Cardiac muscle cell (in vitro differentiated cells and primary cell): ENCODE measurements at regions not wholly inside any gene's neighbourhood (a gene's known extent, or its start where the extent isn't known, plus 50 kb on each side); places are given as distances from the start of the nearest gene placed in this dataset.

Source experiments
- DNase-seq, 2 donors: peaks; one replicate each; pipeline versions ENCODE4 v3.0.0 to v3.0.0-alpha.2; 2010 to 2017; ENCODE audit warnings: low read depth in 1 of 2, low spot score in 1 of 2
- H3K27ac ChIP-seq: fragments of 200-600 bp; sonication (generic); 2 replicates; pipeline ENCODE4 v1.5.1; 2016
- H3K27me3 ChIP-seq: fragments of 200-600 bp; sonication (generic); 2 replicates; pipeline ENCODE4 v1.6.0; 2016; ENCODE audit warnings: control low read depth
- H3K36me3 ChIP-seq: fragments of 200-600 bp; sonication (generic); 2 replicates; pipeline ENCODE4 v1.5.1; 2016; ENCODE audit warnings: control low read depth
- H3K4me1 ChIP-seq: fragments of 200-600 bp; sonication (generic); 2 replicates; pipeline ENCODE4 v1.8.1; 2017; ENCODE audit warnings: low read depth, mild to moderate bottlenecking, mixed run types
- H3K4me3 ChIP-seq: fragments of 200-600 bp; sonication (generic); 2 replicates; pipeline ENCODE4 v1.5.1; 2016; ENCODE audit warnings: mild to moderate bottlenecking
- H3K9me3 ChIP-seq: fragments of 200-600 bp; sonication (generic); 2 replicates; pipeline ENCODE4 v1.5.1; 2017; ENCODE audit warnings: low read depth, mild to moderate bottlenecking, control low read depth
- TF ChIP-seq, protein P1 (sequence below): IDR thresholded peaks from 2 replicates; pipeline ENCODE4 v1.5.1; 2012; ENCODE audit warnings: low read depth, mild to moderate bottlenecking, low read length

- no peaks in the 10 kb centered on the region for H3K9me3 ChIP-seq
- no peak overlapping the region for H3K27ac ChIP-seq
- DNase-seq = no peak
- no peaks in the 10 kb centered on the region for H3K4me1 ChIP-seq
- no peaks in the 10 kb centered on the region for H3K27me3 ChIP-seq
- no peak overlapping the region for H3K4me3 ChIP-seq
- TF ChIP-seq, protein P1, sequence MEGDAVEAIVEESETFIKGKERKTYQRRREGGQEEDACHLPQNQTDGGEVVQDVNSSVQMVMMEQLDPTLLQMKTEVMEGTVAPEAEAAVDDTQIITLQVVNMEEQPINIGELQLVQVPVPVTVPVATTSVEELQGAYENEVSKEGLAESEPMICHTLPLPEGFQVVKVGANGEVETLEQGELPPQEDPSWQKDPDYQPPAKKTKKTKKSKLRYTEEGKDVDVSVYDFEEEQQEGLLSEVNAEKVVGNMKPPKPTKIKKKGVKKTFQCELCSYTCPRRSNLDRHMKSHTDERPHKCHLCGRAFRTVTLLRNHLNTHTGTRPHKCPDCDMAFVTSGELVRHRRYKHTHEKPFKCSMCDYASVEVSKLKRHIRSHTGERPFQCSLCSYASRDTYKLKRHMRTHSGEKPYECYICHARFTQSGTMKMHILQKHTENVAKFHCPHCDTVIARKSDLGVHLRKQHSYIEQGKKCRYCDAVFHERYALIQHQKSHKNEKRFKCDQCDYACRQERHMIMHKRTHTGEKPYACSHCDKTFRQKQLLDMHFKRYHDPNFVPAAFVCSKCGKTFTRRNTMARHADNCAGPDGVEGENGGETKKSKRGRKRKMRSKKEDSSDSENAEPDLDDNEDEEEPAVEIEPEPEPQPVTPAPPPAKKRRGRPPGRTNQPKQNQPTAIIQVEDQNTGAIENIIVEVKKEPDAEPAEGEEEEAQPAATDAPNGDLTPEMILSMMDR = no peak
- no peaks in the 10 kb centered on the region for H3K36me3 ChIP-seq
These were observed 118.1 kb upstream of the FNDC3A start for GRCh38 chr13:48857576-48857975.

- peak in 1 of 2 donors; percentile 9 for DNase-seq
- Histone ChIP-seq H3K27me3 (no peaks in the 10 kb centered on the region), H3K4me1 (no peaks in the 10 kb centered on the region), H3K27ac (no peak overlapping the region), H3K36me3 (no peaks in the 10 kb centered on the region), H3K9me3 (no peaks in the 10 kb centered on the region), H3K4me3 (no peak overlapping the region)
- TF ChIP-seq, protein P1 = no peak
These were observed 117.4 kb upstream of the FNDC3A start for GRCh38 chr13:48858122-48858902.

- H3K4me1 ChIP-seq = no peaks in the 10 kb centered on the region
- no peaks in the 10 kb centered on the region for H3K27me3 ChIP-seq
- H3K36me3 ChIP-seq = no peaks in the 10 kb centered on the region
- DNase-seq = no peak
- no peak overlapping the region for H3K27ac ChIP-seq
- H3K4me3 ChIP-seq = no peak overlapping the region
- TF ChIP-seq, protein P1 = no peak
- H3K9me3 ChIP-seq = no peaks in the 10 kb centered on the region
These were observed 116.2 kb upstream of the FNDC3A start for GRCh38 chr13:48859272-48860105.

- no peak overlapping the region for H3K4me3 ChIP-seq
- no peaks in the 10 kb centered on the region for H3K36me3 ChIP-seq
- H3K27me3 ChIP-seq = no peaks in the 10 kb centered on the region
- no peak overlapping the region for H3K27ac ChIP-seq
- H3K9me3 ChIP-seq = no peaks in the 10 kb centered on the region
- H3K4me1 ChIP-seq = no peaks in the 10 kb centered on the region
- TF ChIP-seq, protein P1 = no peak
- DNase-seq = no peak
These were observed 115.3 kb upstream of the FNDC3A start for GRCh38 chr13:48860364-48860763.

DNA sequence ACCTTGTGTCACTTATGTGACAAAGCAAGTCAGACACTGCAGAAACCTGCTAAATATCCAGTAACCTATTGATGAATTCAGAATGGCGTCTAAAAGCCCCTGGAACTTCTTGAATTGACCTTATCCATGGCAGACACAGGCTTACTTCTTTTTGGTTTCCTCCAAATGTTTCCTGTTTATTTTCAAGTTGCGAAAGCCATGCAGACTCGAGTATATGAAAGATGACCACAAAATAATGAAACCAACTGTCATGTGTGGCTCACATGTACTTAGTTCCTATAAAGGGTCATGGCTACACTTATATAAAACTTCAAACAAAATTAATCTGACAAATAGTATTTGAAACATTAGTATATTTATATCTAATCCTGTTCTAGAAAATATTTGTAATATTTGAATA lies 113.1 kb upstream of the FNDC3A start:
- H3K36me3 ChIP-seq = no peaks in the 10 kb centered on the region
- H3K27ac ChIP-seq = no peak overlapping the region
- DNase-seq = no peak
- TF ChIP-seq, protein P1 = no peak
- H3K4me1 ChIP-seq = peaks cover 5% of the 10 kb centered on the region
- no peaks in the 10 kb centered on the region for H3K27me3 ChIP-seq
- H3K4me3 ChIP-seq = no peak overlapping the region
- no peaks in the 10 kb centered on the region for H3K9me3 ChIP-seq
